SK-N-MC (cell line): ENCODE measurements at regions not wholly inside any gene's neighbourhood (a gene's known extent, or its start where the extent isn't known, plus 50 kb on each side); places are given as distances from the start of the nearest gene placed in this dataset.

Experiments used
- EZH2 ChIP-seq: fragments of 200-600 bp; sonication (generic); IDR thresholded peaks from one replicate; pipeline ENCODE4 v1.6.1; 2017; ENCODE audit warnings: antibody characterized with exemption
- POLR2AphosphoS5 ChIP-seq: IDR thresholded peaks from 2 replicates; pipeline ENCODE4 v1.6.1; 2012; ENCODE audit warnings: mild to moderate bottlenecking, low read depth, low read length, borderline replicate concordance

GRCh38 chr7:117971556-117972244, 98.5 kb upstream of the CTTNBP2 start:
- TF ChIP-seq POLR2AphosphoS5 (no peak; the same call in 1 of the 2 replicates), EZH2 (no peak)
